ENCODE measurements at regions not wholly inside any gene's neighbourhood (a gene's known extent, or its start where the extent isn't known, plus 50 kb on each side); places are given as distances from the start of the nearest gene placed in this dataset.

DNA sequence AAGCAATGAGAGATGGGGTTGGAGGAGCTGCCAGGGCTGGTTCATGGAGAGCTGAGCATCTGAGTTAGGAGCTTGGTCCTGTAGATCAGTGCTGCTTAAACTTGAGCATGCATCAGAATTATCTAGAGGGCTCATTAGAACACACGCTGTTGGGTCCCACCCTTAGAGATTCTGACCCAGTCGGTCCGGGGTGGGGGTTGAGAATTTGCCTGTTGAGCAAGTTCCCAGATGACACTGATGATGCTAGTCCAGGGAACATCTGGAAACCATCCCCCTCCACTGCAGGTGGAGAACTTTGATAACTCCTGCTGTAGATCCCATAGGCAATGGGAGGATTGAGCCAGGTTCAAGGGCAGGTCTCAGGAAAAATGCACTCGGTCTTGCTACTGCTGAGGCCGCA lies 158.0 kb upstream of the KLF4 start:
- DNase-seq = no peak

DNA sequence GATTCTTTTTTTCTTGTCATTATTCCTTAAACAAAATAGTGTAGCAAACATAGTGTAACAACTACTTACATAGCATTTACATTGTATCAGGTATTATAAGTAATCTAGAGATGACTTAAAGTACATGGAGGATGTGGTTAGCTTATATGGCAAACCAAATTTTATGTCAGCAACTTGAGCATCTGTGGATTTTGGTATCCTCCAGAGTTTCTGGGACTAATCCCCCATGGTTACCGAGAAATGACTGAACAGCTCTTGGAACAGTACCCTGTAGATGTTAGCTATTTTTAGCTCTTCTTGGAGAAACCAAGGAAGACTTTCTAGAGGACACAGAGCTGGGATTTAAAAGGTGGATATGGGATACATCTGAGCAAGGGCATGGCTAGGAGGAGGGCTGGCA lies 157.6 kb upstream of the KLF4 start:
- no peak for DNase-seq

DNA sequence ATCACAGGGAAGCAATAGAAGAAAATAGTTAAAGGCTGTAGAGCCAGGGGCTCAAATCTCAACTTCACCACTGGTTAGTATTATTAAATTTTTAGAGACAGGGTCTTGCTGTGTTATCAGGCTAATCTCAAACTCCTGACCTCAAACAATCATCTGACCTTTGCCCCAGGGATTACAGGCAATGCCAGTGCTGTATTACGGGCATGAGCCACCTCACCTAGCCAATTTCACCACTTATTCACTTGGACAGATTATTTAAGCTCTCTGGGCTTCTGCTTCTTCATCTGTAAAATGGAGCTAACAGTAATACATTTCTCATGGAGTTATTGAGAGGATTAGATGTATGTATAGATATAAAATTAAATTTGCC lies 155.9 kb upstream of the KLF4 start:
- no peak for DNase-seq

DNA sequence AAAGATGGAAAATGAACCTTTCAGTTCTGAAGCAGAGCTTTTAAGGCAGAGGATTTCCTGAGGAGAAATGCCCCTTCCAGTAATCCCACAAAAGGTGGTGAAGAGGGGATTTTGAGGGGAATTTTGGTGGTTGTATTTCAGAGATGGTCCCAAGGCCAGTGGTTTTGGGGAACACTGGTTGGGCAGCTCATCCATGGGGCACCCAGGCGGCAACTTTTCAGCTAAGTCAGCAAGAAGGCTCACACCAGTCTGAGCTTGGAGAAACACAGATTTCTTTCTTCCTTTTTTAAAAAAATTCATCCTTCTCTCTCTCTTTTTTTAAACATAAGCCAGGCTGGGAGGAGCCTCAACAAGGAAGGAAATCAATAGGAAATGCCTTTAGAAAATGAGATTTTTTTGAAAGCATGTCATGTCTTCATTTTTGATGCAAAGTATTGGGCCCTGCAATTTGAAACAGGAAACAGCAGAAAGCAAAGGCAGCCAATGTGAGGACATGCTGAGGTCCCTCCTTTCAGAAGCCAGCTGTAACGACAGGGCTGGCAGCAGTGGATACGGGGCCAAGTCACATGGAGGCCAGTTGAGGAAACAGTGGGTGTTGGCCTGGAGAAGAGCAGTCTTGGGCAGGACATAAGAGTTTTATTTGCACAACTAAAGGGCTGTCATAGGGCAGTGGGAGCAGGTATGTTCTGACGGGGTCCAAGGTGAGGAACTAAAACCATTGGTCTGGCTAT lies 155.3 kb upstream of the KLF4 start:
- no peak for DNase-seq

DNA sequence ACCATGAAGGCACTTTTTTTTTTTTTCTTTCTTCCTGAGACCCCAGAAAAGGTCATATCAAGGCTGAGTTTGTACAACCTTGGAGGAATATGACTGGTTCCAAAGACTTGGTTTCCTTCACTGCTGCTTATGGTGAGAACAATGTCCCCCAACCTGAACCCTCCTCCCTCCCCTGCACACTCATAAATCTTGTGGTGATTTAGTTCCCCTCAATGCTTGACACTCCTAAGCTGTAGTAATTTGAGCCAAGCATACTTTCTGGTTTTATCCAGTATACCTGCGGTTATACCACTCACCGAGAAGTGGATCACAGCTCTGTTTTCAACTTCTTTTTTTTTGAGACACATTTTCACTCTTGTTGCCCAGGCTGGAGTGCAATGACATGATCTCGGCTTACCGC lies 149.9 kb upstream of the KLF4 start:
- no peak for DNase-seq

DNA sequence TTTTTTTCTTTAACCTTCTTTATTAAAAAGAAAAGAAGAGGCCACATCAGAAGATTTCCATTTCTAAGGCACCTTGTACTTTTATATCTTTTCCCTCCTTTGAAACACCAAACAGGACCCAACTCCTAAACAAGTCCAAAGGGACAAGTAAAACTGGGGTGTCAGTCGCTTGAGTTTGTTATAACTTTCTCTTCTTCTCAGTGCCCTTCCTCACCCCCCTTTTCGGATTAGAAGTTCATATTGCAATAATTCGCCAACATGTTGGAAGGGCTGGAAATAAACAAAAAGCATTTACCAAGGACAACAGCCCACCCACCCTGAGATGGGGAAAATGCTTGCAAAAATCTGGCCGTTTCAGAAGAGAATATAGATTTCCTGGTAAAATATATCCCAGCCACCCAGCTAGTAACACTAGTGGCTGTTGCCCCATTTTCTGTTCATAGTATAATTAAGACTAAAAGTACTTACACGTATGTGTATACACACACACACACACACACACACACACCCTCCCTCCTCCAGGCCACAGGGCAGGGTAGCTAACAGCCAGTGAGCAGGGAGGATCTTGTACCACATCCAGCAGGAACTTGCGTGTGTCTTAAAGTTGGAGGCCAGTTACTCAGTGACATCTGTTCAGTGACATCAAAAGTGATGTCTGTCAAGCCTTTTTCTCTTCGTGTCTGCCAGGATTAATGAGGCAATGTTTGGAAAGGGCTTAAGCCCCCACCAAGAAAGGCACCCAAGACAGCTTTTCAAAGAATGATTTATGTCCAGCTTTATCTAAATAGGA lies 149.1 kb upstream of the KLF4 start:
- no peak for DNase-seq

DNA sequence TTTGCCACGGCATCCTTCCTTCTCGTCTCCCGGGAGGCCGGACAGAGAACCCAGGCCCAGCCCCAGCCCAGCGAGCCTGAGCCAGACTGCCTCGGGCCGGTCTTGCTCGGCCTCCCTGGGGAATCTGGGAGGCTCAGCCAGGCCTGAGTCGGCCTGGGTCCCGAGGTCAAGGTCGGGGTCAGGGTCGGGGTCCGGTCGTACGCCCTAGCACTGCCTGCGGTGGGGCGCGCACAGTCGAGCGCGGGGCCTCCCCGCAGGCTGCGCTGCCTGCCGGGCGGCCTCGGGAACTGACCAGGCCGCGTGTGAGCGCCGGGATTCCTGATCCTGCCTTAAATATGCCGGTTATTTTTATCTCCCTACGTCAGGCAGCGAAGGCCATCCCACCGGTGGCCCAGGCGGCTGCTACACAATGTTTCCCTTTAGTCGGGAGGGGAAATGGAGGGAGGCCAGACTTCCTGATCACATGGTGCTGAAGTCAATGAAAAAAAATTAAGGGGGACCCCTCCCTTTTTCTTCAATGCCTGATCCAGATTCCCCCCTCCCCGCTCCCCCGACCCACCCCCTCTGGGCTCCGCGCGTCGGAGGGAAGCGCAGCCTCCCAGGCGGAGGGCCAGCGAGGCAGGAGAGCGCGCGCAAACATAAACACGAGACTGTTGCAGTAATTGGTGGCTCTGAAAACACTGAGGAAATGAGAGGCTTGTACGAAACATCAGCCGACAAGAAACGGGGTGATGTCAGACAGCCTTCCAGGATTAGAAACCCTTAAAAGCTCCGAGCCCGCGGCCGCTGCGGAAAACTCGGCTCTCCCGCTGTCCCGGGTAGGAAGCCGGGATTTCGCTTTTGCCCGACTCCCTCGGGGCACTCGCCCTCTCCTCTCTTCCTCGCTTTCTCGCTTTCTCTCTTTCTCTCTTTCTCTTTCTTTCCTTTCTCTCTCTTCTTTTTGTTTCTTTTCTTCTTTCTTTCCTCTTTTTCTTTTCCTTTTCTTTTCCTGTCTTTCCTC lies 148.2 kb upstream of the KLF4 start:
- peak; percentile 0 for DNase-seq

DNA sequence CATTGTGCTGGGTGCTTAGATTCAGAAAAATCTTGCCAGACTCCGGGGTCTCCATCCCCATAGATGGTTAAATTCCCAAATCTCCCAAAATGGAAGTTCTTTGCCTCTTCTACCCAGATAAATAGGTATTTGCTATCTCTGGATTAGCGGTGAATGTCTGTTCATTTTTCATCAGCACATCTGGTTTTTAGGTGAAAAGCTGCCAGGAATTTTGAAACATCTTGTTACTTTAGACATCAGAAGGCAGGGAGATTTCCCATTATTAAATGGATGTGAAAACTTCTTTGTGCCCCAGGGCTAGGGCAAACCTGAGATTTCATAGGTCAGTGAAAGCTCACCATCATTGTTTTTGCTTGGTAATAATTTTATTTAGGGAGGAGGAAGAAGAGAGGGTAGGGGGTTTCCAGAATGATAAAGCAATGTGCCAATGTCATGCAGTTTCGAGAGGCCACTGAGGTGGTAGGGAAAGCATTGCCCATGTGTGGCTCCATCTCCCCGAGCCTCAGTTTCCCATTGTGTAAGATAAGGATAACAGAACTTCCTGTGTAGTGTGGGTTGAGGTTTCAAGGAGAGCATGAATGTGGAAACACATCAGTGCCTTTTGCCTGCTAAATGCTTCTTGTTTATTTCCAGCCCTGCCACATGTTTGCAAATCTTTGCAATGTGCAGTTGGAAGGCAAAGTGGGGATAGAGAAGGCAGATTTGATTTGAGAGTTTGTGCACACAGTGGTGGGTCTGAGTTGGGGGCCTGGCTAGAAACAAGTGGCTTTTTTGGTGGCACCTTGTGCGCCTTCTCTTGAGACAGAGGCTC lies 147.2 kb upstream of the KLF4 start:
- DNase-seq = no peak

DNA sequence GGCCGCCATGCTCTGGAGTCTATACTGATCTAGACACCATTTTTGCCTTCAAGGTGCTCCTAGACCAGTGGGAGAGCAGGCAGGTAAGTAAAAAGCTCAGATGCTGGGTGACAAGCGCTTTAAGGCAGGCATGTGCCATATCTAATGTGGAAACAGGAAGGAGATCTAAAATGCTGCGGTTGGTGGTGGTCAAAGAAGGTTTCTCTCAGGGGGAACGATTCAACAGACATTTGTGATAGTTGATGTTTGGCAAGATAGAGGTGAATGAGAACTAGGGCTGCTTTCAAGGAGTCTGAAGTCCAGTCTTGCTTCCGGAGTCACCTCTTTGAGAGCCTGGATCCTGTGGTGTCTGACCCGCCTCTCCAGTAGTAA lies 146.2 kb upstream of the KLF4 start:
- DNase-seq = no peak

DNA sequence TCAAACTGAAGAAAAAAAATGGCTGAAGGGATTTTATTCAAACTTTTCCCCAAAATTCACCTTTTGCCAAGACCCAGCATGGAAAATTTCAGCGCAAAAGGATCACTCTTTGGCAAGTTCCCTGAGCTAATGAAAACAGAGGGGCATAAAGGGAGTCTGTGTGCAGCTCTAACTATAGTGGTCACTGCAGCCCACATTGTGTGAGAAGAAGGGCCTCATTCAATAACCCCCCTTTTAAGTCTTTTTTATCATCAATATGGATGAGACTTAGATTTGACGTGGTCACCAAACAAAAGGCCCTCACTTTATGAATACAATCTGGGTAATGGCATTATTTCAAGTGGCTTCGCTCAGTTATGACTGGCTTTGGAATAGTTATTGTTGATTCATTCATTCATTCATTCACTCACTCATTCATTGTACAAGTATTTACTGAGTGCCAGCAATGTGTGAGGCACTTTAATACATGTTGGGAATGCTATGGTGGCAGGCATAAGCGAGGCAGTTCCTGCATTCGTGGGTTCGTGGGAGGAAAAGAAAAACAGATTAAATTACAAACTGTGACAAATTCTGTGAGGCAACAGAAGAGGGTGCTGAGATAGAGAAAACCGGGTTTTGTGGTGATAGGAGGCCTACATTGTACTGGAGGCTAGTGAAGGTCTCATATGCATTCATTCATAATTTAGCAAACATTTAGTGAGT lies 145.7 kb upstream of the KLF4 start:
- DNase-seq = no peak

DNA sequence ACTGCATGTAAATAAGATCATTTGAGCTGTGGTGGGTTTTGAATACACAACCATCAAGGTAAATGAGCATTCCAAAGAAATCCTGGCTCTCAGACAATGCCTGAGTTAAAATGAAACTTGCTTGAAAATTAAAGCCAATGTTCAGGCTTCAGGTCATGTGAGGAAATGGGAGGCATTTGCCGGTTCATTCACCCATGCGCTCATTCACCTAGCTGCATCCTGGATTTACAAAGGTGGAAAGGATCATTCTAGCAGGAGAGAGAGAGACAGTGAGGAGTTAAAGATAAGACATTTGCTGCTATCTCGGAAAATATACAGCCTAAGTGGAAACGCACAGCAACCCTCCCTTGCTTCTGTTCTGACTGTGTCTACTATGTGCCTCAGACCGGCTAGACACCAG lies 143.8 kb upstream of the KLF4 start:
- no peak for DNase-seq

DNA sequence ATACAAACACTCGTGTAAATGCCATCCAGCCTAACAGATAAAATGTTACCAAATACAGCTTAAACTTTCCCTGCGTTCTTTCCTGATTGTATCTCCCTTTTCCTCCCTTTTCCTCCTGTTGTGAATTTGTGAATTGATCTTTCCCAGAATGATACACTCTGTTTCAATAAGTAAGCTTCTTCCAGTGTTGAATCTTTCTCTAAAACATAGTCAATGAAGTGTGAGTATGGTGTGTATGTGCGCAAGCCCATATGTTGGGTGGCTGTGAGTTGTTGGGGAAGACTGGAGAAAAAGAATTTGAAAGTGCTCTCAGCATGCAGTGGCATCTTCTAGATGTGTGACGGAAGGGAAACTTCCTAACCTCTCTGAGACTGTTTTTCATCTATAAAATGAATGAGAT lies 143.1 kb upstream of the KLF4 start:
- DNase-seq = no peak

DNA sequence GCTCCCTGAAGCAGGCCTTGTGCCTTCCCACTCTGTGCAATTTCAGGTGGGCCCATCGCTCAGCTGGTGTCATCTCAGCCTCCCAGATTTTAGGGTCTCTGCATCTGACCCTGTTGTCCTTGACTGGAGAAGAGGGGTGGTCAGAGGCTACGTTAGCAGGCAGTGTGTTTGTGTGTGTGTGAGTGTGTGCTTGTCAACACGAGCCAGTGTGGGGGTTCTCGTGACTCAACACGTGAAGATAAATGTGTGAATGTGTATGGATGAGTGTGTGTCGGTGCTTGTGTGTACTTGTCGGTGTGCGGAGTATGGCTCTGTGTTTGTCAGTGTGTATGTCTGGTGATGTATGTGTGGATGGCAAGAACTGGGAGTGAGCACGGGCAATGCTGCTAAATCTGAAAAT lies 142.6 kb upstream of the KLF4 start:
- no peak for DNase-seq

DNA sequence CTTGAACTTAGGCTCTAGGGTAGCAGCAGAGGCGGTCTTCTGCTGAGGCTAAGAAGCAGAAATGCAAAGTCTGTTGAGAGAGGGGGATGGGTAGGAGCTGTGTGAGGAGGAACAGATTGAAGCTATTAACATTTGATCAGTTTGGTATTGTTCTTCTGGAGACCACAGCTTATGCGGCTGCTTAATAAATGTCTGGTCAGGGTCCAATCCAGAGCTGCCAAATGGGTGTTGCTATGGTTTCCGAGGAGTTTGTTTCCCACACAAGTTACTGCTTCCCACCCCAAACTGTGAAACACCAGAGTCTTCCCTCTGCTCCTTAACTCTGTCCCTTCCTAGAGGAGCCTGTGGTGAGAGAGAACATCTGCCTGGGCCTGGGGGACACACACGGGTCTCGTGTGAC lies 142.2 kb upstream of the KLF4 start:
- no peak for DNase-seq

DNA sequence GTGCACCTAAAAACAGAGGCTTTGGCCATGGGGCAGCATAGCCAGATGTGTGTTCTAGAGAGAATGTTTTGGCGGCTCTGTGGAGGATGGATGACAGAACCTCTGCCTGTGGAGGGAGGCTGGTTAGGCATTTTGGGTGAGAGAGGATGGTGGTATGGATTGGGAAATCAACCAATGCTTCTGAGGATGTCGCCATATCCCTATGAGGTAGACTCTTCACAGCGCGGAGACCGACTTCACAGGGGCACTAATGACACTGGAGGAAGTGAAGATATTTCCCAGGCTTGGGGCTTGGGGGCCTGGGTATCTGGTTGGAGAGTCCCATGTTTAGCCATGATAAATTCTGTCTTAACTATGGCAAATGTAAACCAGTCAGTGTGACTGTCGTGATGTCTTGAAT lies 140.6 kb upstream of the KLF4 start:
- DNase-seq = no peak

DNA sequence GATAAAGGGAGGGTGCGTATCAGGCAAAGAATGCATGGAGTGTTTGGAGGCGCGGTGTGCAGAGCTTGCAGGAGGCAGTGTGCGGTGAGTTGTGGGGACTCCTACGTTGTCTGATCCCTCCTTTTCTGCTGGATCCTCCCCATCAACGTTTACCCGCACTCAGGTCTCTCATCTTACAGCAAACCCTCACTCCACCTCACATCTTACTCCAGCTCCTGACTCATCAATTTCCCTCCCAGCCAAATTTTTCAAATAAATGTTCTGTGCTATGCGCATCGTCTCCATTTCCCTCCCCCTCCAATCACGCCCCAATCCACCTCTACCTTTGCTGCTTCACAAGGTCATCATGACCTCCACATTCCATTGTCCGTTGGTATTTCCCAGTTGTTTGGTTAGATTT lies 138.9 kb upstream of the KLF4 start:
- no peak for DNase-seq

DNA sequence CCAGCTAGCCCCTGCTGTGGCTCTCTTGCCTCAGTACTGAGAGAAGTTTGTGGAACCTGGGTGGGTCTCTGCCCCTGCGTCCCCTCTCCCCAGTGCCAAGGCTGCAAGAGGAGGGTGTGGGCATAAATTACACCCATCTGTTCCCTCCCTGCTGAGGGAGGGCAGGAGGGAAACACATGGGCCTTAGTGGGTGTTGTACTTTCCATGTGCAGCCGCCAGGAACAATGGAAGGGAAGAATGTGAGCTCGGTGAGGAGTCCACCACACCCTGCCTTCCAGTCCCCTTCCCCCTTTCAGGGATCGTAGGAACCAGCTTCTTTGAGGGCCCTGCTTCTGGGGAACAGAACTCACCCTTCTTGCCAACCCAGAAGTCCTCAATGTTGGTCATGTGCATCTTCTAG lies 138.2 kb upstream of the KLF4 start:
- no peak for DNase-seq

DNA sequence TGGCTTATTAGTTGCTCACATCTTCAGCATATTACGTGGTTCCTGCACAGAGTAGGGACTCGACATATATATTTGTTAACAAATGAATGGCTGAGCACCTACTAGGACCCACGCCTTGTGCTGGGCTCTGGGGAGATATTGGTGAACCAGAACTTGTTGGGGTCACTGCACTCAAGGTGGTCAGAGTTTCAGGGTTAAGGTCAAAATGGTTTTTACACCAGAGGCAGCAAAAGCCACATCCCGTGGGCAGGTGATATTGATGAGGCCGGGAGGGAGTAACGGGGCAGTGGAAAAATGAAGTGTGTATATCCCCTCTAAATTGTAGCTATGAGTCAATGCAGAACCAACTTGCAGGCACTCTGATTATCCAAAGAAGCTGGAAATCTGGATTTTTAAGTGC lies 136.5 kb upstream of the KLF4 start:
- DNase-seq = no peak

DNA sequence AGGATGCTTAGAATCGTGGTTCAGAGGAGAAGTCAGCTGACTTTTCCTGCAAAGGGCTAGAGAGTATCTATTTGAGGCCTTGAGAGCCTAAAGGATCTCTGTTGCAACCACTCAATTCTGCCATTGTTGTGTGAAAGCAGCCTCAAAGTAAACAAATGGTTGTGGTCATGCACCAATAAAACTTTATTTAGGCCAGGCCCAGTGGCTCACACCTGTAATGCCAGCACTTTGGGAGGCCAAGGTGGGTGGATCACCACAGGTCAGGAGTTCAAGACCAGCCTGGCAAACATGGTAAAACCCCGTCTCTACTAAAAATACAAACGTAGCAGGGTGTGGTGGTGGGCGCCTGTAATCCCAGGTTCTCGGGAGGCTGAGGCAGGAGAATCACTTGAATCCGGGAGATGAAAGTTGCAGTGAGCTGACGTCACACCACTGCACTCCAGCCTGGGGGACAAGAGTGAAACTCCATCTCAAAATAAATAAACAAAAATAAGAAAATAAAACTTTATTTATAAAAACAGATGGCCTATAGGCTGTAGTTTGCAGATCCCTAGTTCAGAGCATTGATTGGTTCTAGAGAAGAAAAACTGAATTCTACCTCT lies 135.9 kb upstream of the KLF4 start:
- no peak for DNase-seq

DNA sequence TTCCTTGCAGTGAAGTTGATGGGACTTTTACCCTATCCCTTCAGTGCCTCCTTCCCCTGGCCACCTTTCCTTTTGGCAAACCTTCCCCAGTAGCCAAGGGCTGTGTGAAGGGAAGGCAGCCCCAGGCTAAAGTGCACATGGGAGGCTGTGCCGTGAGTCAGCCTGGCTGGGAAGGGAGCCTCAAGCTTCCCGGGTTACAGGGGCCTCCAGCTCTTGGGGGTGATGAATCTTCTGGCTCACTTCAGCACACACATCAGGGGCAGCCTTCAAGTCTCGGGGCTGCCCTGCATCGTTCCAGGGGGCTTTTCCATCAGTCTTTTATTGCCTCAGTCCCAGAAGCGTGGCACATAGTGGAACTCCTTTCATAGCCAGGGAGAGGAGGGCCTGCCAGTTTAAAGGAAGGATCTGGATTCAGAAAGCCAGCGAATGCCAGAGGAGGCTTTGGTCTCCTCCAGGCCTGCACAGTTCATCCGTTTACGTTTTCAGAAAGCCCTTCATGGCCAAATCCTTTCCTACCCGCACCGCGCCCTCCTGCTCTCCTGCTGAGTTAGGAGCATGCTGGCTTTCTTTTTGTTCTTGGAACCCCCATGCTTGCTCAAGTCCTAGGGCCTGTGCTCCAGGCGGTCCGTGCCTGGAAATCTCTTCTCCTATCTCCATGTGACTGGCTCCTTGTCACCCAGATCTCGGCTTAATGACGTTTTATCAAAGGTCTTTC lies 134.8 kb upstream of the KLF4 start:
- DNase-seq = no peak

DNA sequence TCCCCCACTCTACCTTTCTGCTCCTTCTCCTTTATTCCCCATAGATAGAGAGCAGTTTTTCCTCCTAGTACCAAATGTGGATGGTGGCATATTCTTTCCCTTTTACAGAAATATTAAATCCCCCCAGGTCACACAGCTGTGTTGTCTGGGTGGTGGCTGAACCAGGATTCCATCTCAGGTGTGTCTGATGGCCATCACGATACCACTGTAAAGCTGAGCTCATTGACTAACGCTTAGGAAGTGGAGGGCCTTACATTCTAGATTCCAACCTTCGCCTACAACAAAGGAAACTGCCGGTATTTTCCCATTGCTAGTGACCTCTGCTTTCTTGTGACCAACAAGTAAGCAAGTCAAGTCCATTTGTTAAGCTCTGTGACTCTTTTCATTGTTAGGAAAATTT lies 131.9 kb upstream of the KLF4 start:
- no peak for DNase-seq

Data from NCI-H2227 treated with DMSO at 0.1 percent for 48 hours (cell line).